Coronary artery (tissue), 2 donors: ENCODE measurements at regions not wholly inside any gene's neighbourhood (a gene's known extent, or its start where the extent isn't known, plus 50 kb on each side); places are given as distances from the start of the nearest gene placed in this dataset.

ENCODE experiments used
- DNase-seq: peaks from one replicate; pipeline ENCODE4 v3.0.0-alpha.2; 2017; ENCODE audit warnings: low spot score
- H3K27ac ChIP-seq, 2 donors: fragments of 200-600 bp; sonication (generic); one replicate each; pipeline ENCODE4 v1.5.1; 2016 to 2019
- H3K4me3 ChIP-seq: fragments of 200-600 bp; sonication (generic); 2 replicates; pipeline ENCODE4 v1.5.1; 2016; ENCODE audit warnings: mild to moderate bottlenecking, moderate library complexity
- TF ChIP-seq, protein P1 (sequence below): fragments of 200-600 bp; sonication (generic); IDR thresholded peaks from one replicate; pipeline ENCODE4 v1.5.1; 2019; ENCODE audit warnings: antibody characterized with exemption

- Histone ChIP-seq H3K4me3 (no peak overlapping the region), H3K27ac (no peak overlapping the region)
- DNase-seq, result no peak
- TF ChIP-seq, protein P1, sequence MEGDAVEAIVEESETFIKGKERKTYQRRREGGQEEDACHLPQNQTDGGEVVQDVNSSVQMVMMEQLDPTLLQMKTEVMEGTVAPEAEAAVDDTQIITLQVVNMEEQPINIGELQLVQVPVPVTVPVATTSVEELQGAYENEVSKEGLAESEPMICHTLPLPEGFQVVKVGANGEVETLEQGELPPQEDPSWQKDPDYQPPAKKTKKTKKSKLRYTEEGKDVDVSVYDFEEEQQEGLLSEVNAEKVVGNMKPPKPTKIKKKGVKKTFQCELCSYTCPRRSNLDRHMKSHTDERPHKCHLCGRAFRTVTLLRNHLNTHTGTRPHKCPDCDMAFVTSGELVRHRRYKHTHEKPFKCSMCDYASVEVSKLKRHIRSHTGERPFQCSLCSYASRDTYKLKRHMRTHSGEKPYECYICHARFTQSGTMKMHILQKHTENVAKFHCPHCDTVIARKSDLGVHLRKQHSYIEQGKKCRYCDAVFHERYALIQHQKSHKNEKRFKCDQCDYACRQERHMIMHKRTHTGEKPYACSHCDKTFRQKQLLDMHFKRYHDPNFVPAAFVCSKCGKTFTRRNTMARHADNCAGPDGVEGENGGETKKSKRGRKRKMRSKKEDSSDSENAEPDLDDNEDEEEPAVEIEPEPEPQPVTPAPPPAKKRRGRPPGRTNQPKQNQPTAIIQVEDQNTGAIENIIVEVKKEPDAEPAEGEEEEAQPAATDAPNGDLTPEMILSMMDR, result no peak
These were observed 291.3 kb upstream of the PHYHIPL start for GRCh38 chr10:58885146-58885545.

DNA sequence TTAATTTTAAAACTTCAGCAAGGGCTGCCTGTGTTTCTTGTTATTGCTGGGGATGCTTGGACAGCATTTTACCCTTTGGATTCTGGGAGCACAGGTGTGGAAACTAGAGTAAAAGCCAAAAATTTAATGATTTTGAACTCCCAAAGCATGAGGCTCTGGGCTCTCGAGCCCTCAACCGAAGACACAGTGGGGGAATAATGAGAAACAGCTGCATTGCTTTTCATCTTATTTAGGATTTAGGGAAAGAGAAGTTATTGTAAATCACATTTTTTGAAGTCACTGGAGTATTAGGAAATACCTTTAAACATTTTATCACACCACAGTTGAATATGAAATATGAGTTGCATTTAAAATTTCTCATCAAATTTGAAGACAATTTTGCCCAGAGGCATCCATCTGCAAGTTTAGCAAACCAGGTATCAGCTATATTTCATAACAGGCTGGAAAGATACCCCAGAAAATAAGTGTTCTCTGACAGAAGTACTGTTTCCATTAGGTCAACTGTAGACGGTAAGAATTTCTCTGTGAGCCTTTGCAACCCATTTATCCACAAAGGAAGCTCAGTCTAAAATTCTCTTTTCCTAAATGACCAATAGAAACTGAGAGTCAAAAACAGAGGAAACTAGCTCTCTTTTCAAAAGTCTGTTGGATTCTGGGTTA is 290.6 kb upstream of the PHYHIPL start:
- Histone ChIP-seq H3K27ac (no peak overlapping the region), H3K4me3 (no peak overlapping the region)
- DNase-seq, result no peak
- TF ChIP-seq, protein P1, result no peak

GRCh38 chr10:58886406-58886805 is 290.0 kb upstream of the PHYHIPL start:
- no peak for DNase-seq

DNA sequence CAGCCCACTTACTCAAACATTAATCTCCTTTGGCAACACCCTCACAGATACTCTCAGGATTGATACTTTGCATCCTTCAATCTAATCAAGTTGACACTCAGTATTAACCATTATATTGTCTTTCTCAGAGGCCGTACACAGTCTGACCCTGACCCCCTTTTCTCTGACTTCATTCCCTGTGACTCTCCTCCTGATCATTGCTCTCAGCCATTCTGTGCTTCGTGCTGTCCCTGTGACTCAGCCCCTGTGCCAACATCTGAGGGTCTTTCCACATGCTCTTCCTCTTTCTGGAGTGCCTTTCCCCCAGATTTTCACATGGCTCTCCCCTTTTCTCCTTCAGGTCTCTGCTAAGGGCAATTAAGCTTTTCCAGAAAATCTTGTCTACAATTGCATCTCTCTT is 289.0 kb upstream of the PHYHIPL start:
- Histone ChIP-seq H3K4me3 (no peak overlapping the region), H3K27ac (no peak overlapping the region)
- DNase-seq, result no peak
- TF ChIP-seq, protein P1, result no peak

More at GRCh38 chr10:58886406-58886805, 290.0 kb upstream of the PHYHIPL start:
- H3K4me3 ChIP-seq, result no peak overlapping the region
- TF ChIP-seq, protein P1, result no peak
- no peak overlapping the region for H3K27ac ChIP-seq

- TF ChIP-seq, protein P1, result no peak
- H3K4me3 ChIP-seq, result no peak overlapping the region
- no peak overlapping the region for H3K27ac ChIP-seq
- DNase-seq, result no peak
These were observed 287.5 kb upstream of the PHYHIPL start for GRCh38 chr10:58888957-58889356.

DNA sequence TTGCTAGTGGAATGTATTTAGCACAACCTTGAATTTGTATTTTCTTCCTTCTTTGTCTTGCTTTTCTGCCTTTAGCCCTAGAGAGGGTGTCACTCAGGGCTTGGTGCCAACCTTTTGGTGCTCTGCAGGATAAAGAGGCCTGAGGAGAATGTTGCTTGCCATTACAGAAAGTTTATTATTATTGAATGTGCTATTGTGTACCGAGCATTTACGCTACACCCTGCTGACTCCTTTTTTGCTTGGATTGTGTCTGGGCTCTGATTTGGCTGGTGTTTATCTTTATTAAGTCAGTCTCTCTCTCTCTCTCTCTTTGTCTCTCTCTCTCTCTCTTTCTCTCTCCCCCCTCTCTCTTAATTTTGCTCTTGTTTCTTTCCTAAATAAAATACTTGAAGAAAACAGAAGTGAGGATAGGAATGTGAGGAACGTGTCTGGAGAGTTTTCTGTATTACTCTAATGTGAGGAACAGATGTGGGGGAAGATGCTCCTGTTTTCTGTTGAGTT is 284.4 kb upstream of the PHYHIPL start:
- Histone ChIP-seq H3K4me3 (no peak overlapping the region), H3K27ac (no peak overlapping the region)
- TF ChIP-seq, protein P1, result no peak
- DNase-seq, result no peak

- TF ChIP-seq, protein P1, result no peak
- DNase-seq, result no peak
- Histone ChIP-seq H3K4me3 (no peak overlapping the region), H3K27ac (no peak overlapping the region)
These were observed 281.5 kb upstream of the PHYHIPL start for GRCh38 chr10:58894929-58895328.
